ENCODE measurements at regions not wholly inside any gene's neighbourhood (a gene's known extent, or its start where the extent isn't known, plus 50 kb on each side); places are given as distances from the start of the nearest gene placed in this dataset.

- no peak for TF ChIP-seq SOX6 (IDR thresholded peaks at IDR 0.05)
- peak; percentile 27; the same call in 1 of the 2 replicates for TF ChIP-seq SOX6 (CRISPR knock-in tag; IDR thresholded peaks at IDR 0.05)
- no peak for TF ChIP-seq RBM39 (IDR thresholded peaks at IDR 0.05; ENCODE audit: low read depth, low read length, poor library complexity, severe bottlenecking)
- TF ChIP-seq ZNF83 (CRISPR knock-in tag; IDR thresholded peaks at IDR 0.05; ENCODE audit: borderline replicate concordance) = no peak
- TF ChIP-seq ZNF205 (CRISPR knock-in tag; IDR thresholded peaks at IDR 0.05) = no peak
- no peak for TF ChIP-seq SPEN (CRISPR knock-in tag; IDR thresholded peaks at IDR 0.05; ENCODE audit: low read depth)
- TF ChIP-seq, protein P1, sequence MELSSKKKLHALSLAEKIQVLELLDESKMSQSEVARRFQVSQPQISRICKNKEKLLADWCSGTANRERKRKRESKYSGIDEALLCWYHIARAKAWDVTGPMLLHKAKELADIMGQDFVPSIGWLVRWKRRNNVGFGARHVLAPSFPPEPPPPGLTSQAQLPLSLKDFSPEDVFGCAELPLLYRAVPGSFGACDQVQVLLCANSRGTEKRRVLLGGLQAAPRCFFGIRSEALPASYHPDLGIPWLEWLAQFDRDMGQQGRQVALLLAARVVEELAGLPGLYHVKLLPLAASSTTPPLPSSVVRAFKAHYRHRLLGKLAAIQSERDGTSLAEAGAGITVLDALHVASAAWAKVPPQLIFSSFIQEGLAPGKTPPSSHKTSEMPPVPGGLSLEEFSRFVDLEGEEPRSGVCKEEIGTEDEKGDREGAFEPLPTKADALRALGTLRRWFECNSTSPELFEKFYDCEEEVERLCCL (CRISPR knock-in tag; IDR thresholded peaks at IDR 0.05; ENCODE audit: borderline replicate concordance) = no peak
- no peak for TF ChIP-seq BATF2 (CRISPR knock-in tag; IDR thresholded peaks at IDR 0.05)
- no peak for TF ChIP-seq ZBTB10 (CRISPR knock-in tag; IDR thresholded peaks at IDR 0.05; ENCODE audit: borderline replicate concordance)
- TF ChIP-seq ZFP91 (CRISPR knock-in tag; IDR thresholded peaks at IDR 0.05; ENCODE audit: borderline replicate concordance) = no peak
- no peak for TF ChIP-seq TP53 (CRISPR knock-in tag; conservative IDR thresholded peaks at IDR 0.05)
- no peak for TF ChIP-seq ZNF724P (CRISPR knock-in tag; IDR thresholded peaks at IDR 0.05; ENCODE audit: borderline replicate concordance)
- no peak for TF ChIP-seq ZNF605 (CRISPR knock-in tag; IDR thresholded peaks at IDR 0.05)
- TF ChIP-seq, protein P2, sequence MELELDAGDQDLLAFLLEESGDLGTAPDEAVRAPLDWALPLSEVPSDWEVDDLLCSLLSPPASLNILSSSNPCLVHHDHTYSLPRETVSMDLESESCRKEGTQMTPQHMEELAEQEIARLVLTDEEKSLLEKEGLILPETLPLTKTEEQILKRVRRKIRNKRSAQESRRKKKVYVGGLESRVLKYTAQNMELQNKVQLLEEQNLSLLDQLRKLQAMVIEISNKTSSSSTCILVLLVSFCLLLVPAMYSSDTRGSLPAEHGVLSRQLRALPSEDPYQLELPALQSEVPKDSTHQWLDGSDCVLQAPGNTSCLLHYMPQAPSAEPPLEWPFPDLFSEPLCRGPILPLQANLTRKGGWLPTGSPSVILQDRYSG (CRISPR knock-in tag; IDR thresholded peaks at IDR 0.05) = no peak
- TF ChIP-seq ZKSCAN8 (CRISPR knock-in tag; IDR thresholded peaks at IDR 0.05; ENCODE audit: borderline replicate concordance) = no peak
- no peak for TF ChIP-seq ZZZ3 (CRISPR knock-in tag; IDR thresholded peaks at IDR 0.05; ENCODE audit: borderline replicate concordance)
- no peak for TF ChIP-seq ZNF619 (CRISPR knock-in tag; IDR thresholded peaks at IDR 0.05)
- no peak for TF ChIP-seq PPARG (CRISPR knock-in tag; conservative IDR thresholded peaks at IDR 0.05)
Observed at GRCh38 chr15:38873158-38873557, 308.5 kb upstream of the RASGRP1 start (continued).
